Neuronal stem cell (in vitro differentiated cells): ENCODE measurements at regions not wholly inside any gene's neighbourhood (a gene's known extent, or its start where the extent isn't known, plus 50 kb on each side); places are given as distances from the start of the nearest gene placed in this dataset.
A peak's percentile ranks its signal among the peaks of the same experiment; 100 is the strongest.

Source experiments
- DNase-seq: peaks from one replicate; pipeline ENCODE4 v3.0.0-alpha.2; 2013; ENCODE audit warnings: low spot score
- H2AFZ ChIP-seq: one replicate; pipeline ENCODE4 v1.6.1; 2013; ENCODE audit warnings: mild to moderate bottlenecking, low read length, inconsistent platforms
- H2AK5ac ChIP-seq: 2 replicates; pipeline ENCODE4 v1.6.1; 2013; ENCODE audit warnings: low read depth, mild to moderate bottlenecking, inconsistent platforms, low read length, moderate library complexity, mixed read lengths
- H2BK120ac ChIP-seq: 2 replicates; pipeline ENCODE4 v1.6.1; 2013; ENCODE audit warnings: low read depth, mild to moderate bottlenecking, inconsistent platforms, low read length, moderate library complexity, mixed read lengths
- H2BK12ac ChIP-seq: one replicate; pipeline ENCODE4 v1.6.1; 2013; ENCODE audit warnings: low read length, inconsistent platforms
- H2BK15ac ChIP-seq: 2 replicates; pipeline ENCODE4 v1.6.1; 2013; ENCODE audit warnings: mild to moderate bottlenecking, low read length, inconsistent platforms, mixed read lengths
- H2BK5ac ChIP-seq: one replicate; pipeline ENCODE4 v1.6.1; 2013; ENCODE audit warnings: inconsistent platforms, mild to moderate bottlenecking, low read length, moderate library complexity
- H3K14ac ChIP-seq: one replicate; pipeline ENCODE4 v1.6.1; 2013; ENCODE audit warnings: low read length, inconsistent platforms
- H3K18ac ChIP-seq: 2 replicates; pipeline ENCODE4 v1.6.1; 2013; ENCODE audit warnings: low read length, inconsistent platforms
- H3K23ac ChIP-seq: 2 replicates; pipeline ENCODE4 v1.6.1; 2013; ENCODE audit warnings: low read depth, mild to moderate bottlenecking, mixed read lengths, low read length, inconsistent platforms; ENCODE audit not compliant: poor library complexity
- H3K27ac ChIP-seq: replicated peaks from 3 replicates; pipeline ENCODE4 v1.5.1; 2013; ENCODE audit warnings: low read length, inconsistent platforms
- H3K27me3 ChIP-seq, 3 experiments: 2 replicates each; pipeline ENCODE4 v1.6.1; 2013; ENCODE audit warnings: low read length in 3 of 3, mild to moderate bottlenecking in 2 of 3, inconsistent platforms in 1 of 3, low read depth in 1 of 3, mixed read lengths in 1 of 3, moderate library complexity in 1 of 3; ENCODE audit not compliant: control insufficient read depth in 3 of 3, insufficient read depth in 3 of 3
- H3K36me3 ChIP-seq, 2 donors: replicated peaks in 1 of 2; 2 replicates each; pipeline ENCODE4 v1.6.1; 2013; ENCODE audit warnings: low read length in 2 of 2; ENCODE audit not compliant: control insufficient read depth in 2 of 2, insufficient read depth in 2 of 2
- H3K4ac ChIP-seq: 2 replicates; pipeline ENCODE4 v1.6.1; 2013; ENCODE audit warnings: inconsistent platforms, mild to moderate bottlenecking, low read length, moderate library complexity
- H3K4me1 ChIP-seq, 2 donors: 1 replicate in 1 of 2; 2 replicates in 1 of 2; pipeline ENCODE4 v1.6.1; 2013; ENCODE audit warnings: low read length in 2 of 2, low read depth in 1 of 2; ENCODE audit not compliant: control insufficient read depth in 2 of 2, insufficient read depth in 1 of 2
- H3K4me2 ChIP-seq: one replicate; pipeline ENCODE4 v1.6.1; 2013; ENCODE audit warnings: mild to moderate bottlenecking, low read length, inconsistent platforms; ENCODE audit not compliant: insufficient read depth, poor library complexity, severe bottlenecking
- H3K4me3 ChIP-seq, 2 donors: 2 replicates each; pipeline ENCODE4 v1.5.1; 2013; ENCODE audit warnings: low read length in 2 of 2, mild to moderate bottlenecking in 2 of 2, inconsistent platforms in 1 of 2, moderate library complexity in 1 of 2
- H3K79me1 ChIP-seq: one replicate; pipeline ENCODE4 v1.6.1; 2013; ENCODE audit warnings: low read depth, mild to moderate bottlenecking, inconsistent platforms, low read length, moderate library complexity
- H3K9ac ChIP-seq: one replicate; pipeline ENCODE4 v1.6.1; 2013; ENCODE audit warnings: mild to moderate bottlenecking, low read depth, low read length, inconsistent platforms; ENCODE audit not compliant: poor library complexity
- H3K9me3 ChIP-seq, 2 donors: replicated peaks in 1 of 2; 2 replicates each; pipeline versions ENCODE3 to v1.6.1; 2013; ENCODE audit warnings: low read length in 2 of 2, mild to moderate bottlenecking in 2 of 2, inconsistent platforms in 1 of 2, low read depth in 1 of 2, mixed read lengths in 1 of 2, moderate library complexity in 1 of 2; ENCODE audit not compliant: control insufficient read depth in 2 of 2, insufficient read depth in 1 of 2
- H4K8ac ChIP-seq: one replicate; pipeline ENCODE4 v1.6.1; 2013; ENCODE audit warnings: low read depth, mild to moderate bottlenecking, inconsistent platforms, low read length, moderate library complexity
- H4K91ac ChIP-seq: one replicate; pipeline ENCODE4 v1.6.1; 2013; ENCODE audit warnings: low read length, low read depth, mild to moderate bottlenecking, inconsistent platforms; ENCODE audit not compliant: poor library complexity
- WGBS, 2 donors: extraction: QIAGEN DNeasy Blood & Tissue Kit; methylation state at CpG; one replicate each; pipeline ENCODE4 v1.1.7; 2013; ENCODE audit warnings: missing lambda C conversion rate in 2 of 2, mixed read lengths in 1 of 2; ENCODE audit not compliant: insufficient read length in 2 of 2, insufficient replicate concordance in 1 of 2; ENCODE audit errors: extremely low coverage in 2 of 2; 5-methylcytosine and 5-hydroxymethylcytosine counted together

- Histone ChIP-seq H3K4me2 (no peak overlapping the region), H3K4me1 (no peaks in the 10 kb centered on the region), H3K79me1 (no peaks in the 10 kb centered on the region), H2AFZ (no peak overlapping the region), H2BK120ac (no peak overlapping the region), H3K27me3 (no peaks in the 10 kb centered on the region), H3K18ac (no peak overlapping the region), H3K4ac (no peak overlapping the region), H3K27ac (no peak overlapping the region), H3K9ac (no peak overlapping the region), H4K91ac (no peak overlapping the region), H2BK12ac (no peak overlapping the region), H3K14ac (no peak overlapping the region), H3K36me3 (no peaks in the 10 kb centered on the region), H2BK5ac (no peak overlapping the region), H3K23ac (no peak overlapping the region), H2BK15ac (no peak overlapping the region), H3K4me3 (no peak overlapping the region), H4K8ac (no peak overlapping the region), H3K9me3 (peaks cover 0 to 35% of the 10 kb centered on the region in 2 donors), H2AK5ac (no peak overlapping the region)
- WGBS, 2 donors: no CpG with 5 or more reads among the region's 2 CpGs
- no peak for DNase-seq
Measured at GRCh38 chr19:23993440-23993839, 78.8 kb downstream of the ZNF726 start.

- no peak overlapping the region for H3K27ac ChIP-seq
- no peaks in the 10 kb centered on the region for H3K36me3 ChIP-seq
- peaks cover 0 to 48% of the 10 kb centered on the region in 2 donors for H3K9me3 ChIP-seq
- H4K8ac ChIP-seq: no peak overlapping the region
- H3K27me3 ChIP-seq: no peaks in the 10 kb centered on the region
- no peak overlapping the region for H2AK5ac ChIP-seq
- H2BK120ac ChIP-seq: no peak overlapping the region
- H4K91ac ChIP-seq: no peak overlapping the region
- H3K4me2 ChIP-seq: no peak overlapping the region
- no peak for DNase-seq
- H2BK12ac ChIP-seq: no peak overlapping the region
- no peak overlapping the region for H2AFZ ChIP-seq
- H3K9ac ChIP-seq: no peak overlapping the region
- H3K4me3 ChIP-seq: no peak overlapping the region
- H3K18ac ChIP-seq: no peak overlapping the region
- H3K23ac ChIP-seq: no peak overlapping the region
- no peak overlapping the region for H3K14ac ChIP-seq
- no peak overlapping the region for H2BK15ac ChIP-seq
- H3K4me1 ChIP-seq: no peaks in the 10 kb centered on the region
- H3K4ac ChIP-seq: no peak overlapping the region
- no peaks in the 10 kb centered on the region for H3K79me1 ChIP-seq
- no CpG with 5 or more reads among the region's 7 CpGs for WGBS, 2 donors
- H2BK5ac ChIP-seq: no peak overlapping the region
Measured at GRCh38 chr19:23996549-23996948, 81.9 kb downstream of the ZNF726 start.

- whole genome bisulfite sequencing, 2 donors: no CpG with 5 or more reads among the region's 2 CpGs
- Histone ChIP-seq H3K9me3 (peaks cover 0 to 63% of the 10 kb centered on the region in 2 donors), H2BK15ac (no peak overlapping the region), H3K4me1 (no peaks in the 10 kb centered on the region), H3K14ac (no peak overlapping the region), H2AK5ac (no peak overlapping the region), H3K18ac (no peak overlapping the region), H3K79me1 (no peaks in the 10 kb centered on the region), H3K36me3 (no peaks in the 10 kb centered on the region), H4K8ac (no peak overlapping the region), H4K91ac (no peak overlapping the region), H3K27ac (no peak overlapping the region), H2BK12ac (no peak overlapping the region), H2AFZ (no peak overlapping the region), H3K4me3 (peak overlapping the region in 1 of 2 donors; percentile 39), H3K23ac (no peak overlapping the region), H3K4ac (no peak overlapping the region), H2BK5ac (no peak overlapping the region), H3K9ac (peak overlapping the region; percentile 50), H2BK120ac (no peak overlapping the region), H3K27me3 (no peaks in the 10 kb centered on the region), H3K4me2 (no peak overlapping the region)
- no peak for DNase-seq
Measured at GRCh38 chr19:23998568-23998967, 83.9 kb downstream of the ZNF726 start.

GRCh38 chr19:23999821-24000610, 85.3 kb downstream of the ZNF726 start:
- Histone ChIP-seq H3K14ac (no peak overlapping the region), H4K8ac (no peak overlapping the region), H3K36me3 (no peaks in the 10 kb centered on the region), H3K9ac (peak overlapping the region; percentile 18), H3K79me1 (no peaks in the 10 kb centered on the region), H2BK5ac (no peak overlapping the region), H3K9me3 (peaks cover 0 to 69% of the 10 kb centered on the region in 2 donors), H3K4me1 (no peaks in the 10 kb centered on the region), H3K4ac (no peak overlapping the region), H4K91ac (no peak overlapping the region), H2BK12ac (no peak overlapping the region), H2AK5ac (no peak overlapping the region), H2BK15ac (no peak overlapping the region), H3K23ac (no peak overlapping the region), H3K27ac (no peak overlapping the region), H3K4me2 (no peak overlapping the region), H3K27me3 (no peaks in the 10 kb centered on the region), H3K18ac (no peak overlapping the region), H3K4me3 (no peak overlapping the region), H2BK120ac (no peak overlapping the region), H2AFZ (no peak overlapping the region)
- no peak for DNase-seq
- WGBS, 2 donors: no CpG with 5 or more reads among the region's 9 CpGs
